22Rv1 (cell line): ENCODE measurements at regions not wholly inside any gene's neighbourhood (a gene's known extent, or its start where the extent isn't known, plus 50 kb on each side); places are given as distances from the start of the nearest gene placed in this dataset.
"Not testable (repeated sequence)": the region's sequence is repeated elsewhere in the genome, so short reads cannot be mapped to it uniquely, and the experiment has no call there.

Source experiments
- H3K27ac ChIP-seq: fragments of 450-650 bp; 2 replicates; pipeline ENCODE4 v1.5.1; 2017
- CTCF ChIP-seq: fragments of 450-650 bp; IDR thresholded peaks from 2 replicates; pipeline ENCODE4 v1.5.1; 2017; ENCODE audit warnings: mild to moderate bottlenecking
- ZFX ChIP-seq: fragments of 450-650 bp; IDR thresholded peaks from 2 replicates; pipeline ENCODE4 v1.6.1; 2017; ENCODE audit warnings: antibody characterized with exemption, borderline replicate concordance

DNA sequence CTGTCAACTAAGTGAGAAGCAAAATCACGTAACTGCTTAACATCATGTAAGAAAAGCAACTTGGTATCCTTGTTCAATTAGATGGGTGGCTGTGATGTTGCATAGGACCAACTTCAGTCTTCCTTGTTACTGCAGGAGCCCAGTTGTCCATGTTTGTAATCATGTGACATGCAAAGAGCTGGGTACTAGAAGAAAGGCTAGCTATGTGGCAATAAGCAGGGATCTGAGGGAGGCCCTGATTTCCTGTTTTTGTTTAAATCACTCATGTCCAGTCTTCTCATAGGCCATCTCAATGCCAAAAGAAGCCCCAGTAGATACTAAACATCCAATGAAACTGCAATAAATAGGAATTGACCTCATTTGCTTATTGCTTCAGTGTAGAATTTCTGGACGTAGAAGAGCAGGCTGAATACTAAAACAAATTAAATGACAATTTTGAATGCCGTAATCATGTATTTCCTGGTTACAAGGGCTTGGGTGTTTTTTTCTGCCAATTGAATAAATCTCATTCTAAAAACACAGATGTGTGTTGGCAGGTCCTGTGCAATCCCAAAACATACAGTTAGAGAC lies 140.8 kb upstream of the ARHGAP20 start:
- no peak for TF ChIP-seq CTCF
- H3K27ac ChIP-seq: no peak overlapping the region

- no peak for TF ChIP-seq CTCF
- TF ChIP-seq ZFX: no peak
- H3K27ac ChIP-seq: no peak overlapping the region
These were observed 138.6 kb upstream of the ARHGAP20 start for GRCh38 chr11:110850846-110851245.

DNA sequence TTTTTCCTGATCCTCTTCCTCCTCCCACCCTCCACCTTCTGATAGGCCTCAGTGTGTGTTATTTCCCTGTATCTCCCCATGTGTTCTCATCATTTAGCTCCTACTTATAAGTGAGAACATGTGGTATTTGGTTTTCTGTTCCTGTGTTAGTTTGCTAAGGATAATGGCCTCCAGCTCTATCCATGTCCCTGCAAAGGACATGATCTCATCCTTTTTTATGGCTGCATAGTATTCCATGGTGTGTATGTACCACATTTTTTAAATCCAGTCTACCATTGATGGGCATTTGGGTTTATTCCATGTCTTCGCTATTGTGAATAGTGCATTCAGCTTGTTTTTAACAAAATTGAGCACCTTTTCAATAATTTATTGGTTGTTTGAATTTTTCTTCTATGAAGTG lies 130.8 kb upstream of the ARHGAP20 start:
- not testable (repeated sequence) for H3K27ac ChIP-seq

DNA sequence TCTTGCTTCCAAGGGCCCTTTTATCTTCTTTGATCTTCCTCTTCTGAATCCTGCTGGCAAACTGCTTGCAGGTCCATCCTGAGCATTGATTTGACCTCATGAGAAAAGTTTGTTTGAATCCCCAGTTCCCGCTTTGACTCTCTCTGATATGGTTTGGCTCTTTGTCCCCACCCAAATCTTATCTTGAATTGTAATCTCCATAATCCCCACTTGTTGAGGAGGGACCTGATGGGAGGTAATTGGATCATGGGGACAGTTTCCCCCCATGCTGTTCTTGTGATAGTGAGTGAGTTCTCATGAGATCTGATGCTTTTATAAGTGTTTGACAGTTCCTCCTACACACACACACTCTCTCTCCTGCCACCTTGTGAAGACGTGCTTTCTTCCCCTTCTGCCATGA lies 126.6 kb upstream of the ARHGAP20 start:
- TF ChIP-seq CTCF (no peak), ZFX (no peak)
- no peak overlapping the region for H3K27ac ChIP-seq

DNA sequence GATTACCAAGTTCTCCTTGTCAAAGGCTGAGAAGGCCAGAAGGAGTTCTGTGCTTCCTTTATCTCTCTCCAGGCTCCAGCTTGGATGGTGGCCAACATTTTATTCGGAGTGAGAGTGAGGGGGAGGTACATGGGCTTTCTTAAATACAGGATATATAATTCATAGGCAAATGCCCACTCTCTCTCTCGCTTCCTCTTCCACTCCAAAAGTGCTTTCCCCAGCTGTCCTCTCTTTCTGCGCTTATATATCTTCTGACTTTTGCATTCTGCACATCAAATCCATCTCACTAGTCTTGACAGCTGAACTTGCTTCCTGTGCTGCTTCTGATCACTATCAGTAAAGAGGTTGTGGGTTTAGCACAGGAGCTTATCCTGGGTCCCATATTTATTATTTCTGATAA lies 125.4 kb upstream of the ARHGAP20 start:
- TF ChIP-seq ZFX (no peak), CTCF (no peak)
- H3K27ac ChIP-seq: no peak overlapping the region

DNA sequence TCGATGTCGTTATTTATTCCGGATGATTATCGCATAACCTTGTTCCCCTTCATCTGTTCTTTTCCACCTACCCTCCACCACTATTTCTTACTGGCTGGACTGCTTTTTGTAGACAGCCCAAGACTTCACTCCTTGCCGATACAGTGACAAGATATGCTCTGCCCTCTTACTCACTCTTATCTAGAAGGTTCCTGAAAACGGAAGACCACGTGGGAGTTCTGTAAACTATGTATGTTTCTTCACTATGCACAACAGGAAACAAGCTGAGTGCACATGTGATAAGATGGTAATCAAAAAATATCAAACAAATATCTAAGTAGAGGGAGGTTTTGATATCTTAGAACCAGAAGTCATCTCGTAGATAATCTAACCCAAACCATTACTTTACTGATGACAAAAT lies 122.9 kb upstream of the ARHGAP20 start:
- H3K27ac ChIP-seq: no peak overlapping the region
- TF ChIP-seq ZFX (no peak), CTCF (no peak)

GRCh38 chr11:110833033-110833484 lies 120.8 kb upstream of the ARHGAP20 start:
- H3K27ac ChIP-seq: no peak overlapping the region
- TF ChIP-seq CTCF (no peak), ZFX (no peak)

- H3K27ac ChIP-seq: no peak overlapping the region
- TF ChIP-seq CTCF (no peak), ZFX (no peak)
These were observed 120.3 kb upstream of the ARHGAP20 start for GRCh38 chr11:110832539-110832938.
